Liver (tissue), 8 donors: ENCODE measurements at regions not wholly inside any gene's neighbourhood (a gene's known extent, or its start where the extent isn't known, plus 50 kb on each side); places are given as distances from the start of the nearest gene placed in this dataset.

Source experiments
- DNase-seq: peaks from one replicate; pipeline ENCODE4 v3.0.0-alpha.2; 2017; ENCODE audit warnings: low spot score
- H3K27ac ChIP-seq, 2 donors: one replicate each; pipeline ENCODE4 v1.7.0; 2013; ENCODE audit warnings: inconsistent platforms in 2 of 2, low read length in 2 of 2, control low read depth in 1 of 2, low read depth in 1 of 2, mild to moderate bottlenecking in 1 of 2
- H3K27me3 ChIP-seq, 4 donors: one replicate each; pipeline versions ENCODE4 v1.6.1 to v1.7.0; 2013; ENCODE audit warnings: low read length in 3 of 4, inconsistent platforms in 1 of 4, mild to moderate bottlenecking in 1 of 4, moderate library complexity in 1 of 4; ENCODE audit not compliant: control insufficient read depth in 4 of 4, insufficient read depth in 4 of 4
- H3K36me3 ChIP-seq, 4 donors: one replicate each; pipeline versions ENCODE4 v1.6.1 to v1.7.0; 2013; ENCODE audit warnings: low read length in 3 of 4, mild to moderate bottlenecking in 3 of 4, low read depth in 1 of 4, moderate library complexity in 1 of 4; ENCODE audit not compliant: control insufficient read depth in 4 of 4, insufficient read depth in 3 of 4
- H3K4me1 ChIP-seq, 4 donors: one replicate each; pipeline versions ENCODE4 v1.6.1 to v1.7.0; 2013; ENCODE audit warnings: low read length in 3 of 4, mild to moderate bottlenecking in 3 of 4, moderate library complexity in 1 of 4; ENCODE audit not compliant: control insufficient read depth in 4 of 4, insufficient read depth in 4 of 4
- H3K4me3 ChIP-seq, 3 donors: one replicate each; pipeline versions ENCODE4 v1.6.1 to v1.7.0; 2013; ENCODE audit warnings: low read length in 3 of 3, control low read depth in 1 of 3, low read depth in 1 of 3, mild to moderate bottlenecking in 1 of 3
- H3K9ac ChIP-seq, 2 donors: one replicate each; pipeline ENCODE4 v1.7.0; 2013; ENCODE audit warnings: low read length in 2 of 2, mild to moderate bottlenecking in 2 of 2, moderate library complexity in 2 of 2, control low read depth in 1 of 2, low read depth in 1 of 2
- H3K9me3 ChIP-seq, 4 donors: one replicate each; pipeline versions ENCODE4 v1.6.1 to v1.7.0; 2013; ENCODE audit warnings: low read length in 3 of 4; ENCODE audit not compliant: control insufficient read depth in 4 of 4
- ATF3 ChIP-seq: IDR thresholded peaks from 2 replicates; pipeline ENCODE4 v1.6.1; 2016; ENCODE audit warnings: antibody characterized with exemption
- CTCF ChIP-seq: fragments of 150-350 bp; IDR thresholded peaks from 2 replicates; pipeline ENCODE4 v1.5.1; 2017; ENCODE audit warnings: improper control_type of control experiment, low read depth, low read length; ENCODE audit not compliant: missing input control
- FOXA2 ChIP-seq: IDR thresholded peaks from 2 replicates; pipeline ENCODE4 v1.6.1; 2016; ENCODE audit warnings: antibody characterized with exemption
- NR2F2 ChIP-seq: IDR thresholded peaks from 2 replicates; pipeline ENCODE4 v1.6.1; 2016; ENCODE audit warnings: antibody characterized with exemption
- RAD21 ChIP-seq, 2 donors: IDR thresholded peaks; 2 replicates each; pipeline ENCODE4 v1.6.1; 2016; ENCODE audit warnings: antibody characterized with exemption in 2 of 2, mild to moderate bottlenecking in 2 of 2
- YY1 ChIP-seq: IDR thresholded peaks from 2 replicates; pipeline ENCODE4 v1.6.1; 2016; ENCODE audit warnings: antibody characterized with exemption, mild to moderate bottlenecking
- ZBTB33 ChIP-seq: IDR thresholded peaks from 2 replicates; pipeline ENCODE4 v1.6.1; 2016; ENCODE audit warnings: antibody characterized with exemption
- WGBS: extraction: QIAGEN DNeasy Blood & Tissue Kit; methylation state at CpG from one replicate; pipeline ENCODE4 v1.1.7; 2013; 5-methylcytosine and 5-hydroxymethylcytosine counted together
- donor health status: healthy.
- donor health status: healthy.
- donor health status: healthy.
- donor health status: healthy.
- donor health status: healthy.

GRCh38 chr4:138927072-138927471 lies 88.5 kb upstream of the NOCT start:
- Histone ChIP-seq H3K27me3 (no peaks in the 10 kb centered on the region), H3K9me3 (no peaks in the 10 kb centered on the region), H3K4me3 (no peak overlapping the region), H3K4me1 (no peaks in the 10 kb centered on the region), H3K27ac (no peak overlapping the region), H3K9ac (no peak overlapping the region), H3K36me3 (no peaks in the 10 kb centered on the region)
- TF ChIP-seq NR2F2: no peak
- DNase-seq: no peak

- no peak for TF ChIP-seq RAD21 (IDR thresholded peaks at IDR 0.05)
- no peak for TF ChIP-seq ZBTB33
- no peak for TF ChIP-seq ATF3
- no peak for TF ChIP-seq NR2F2
- no peak for TF ChIP-seq CTCF
- H3K27ac ChIP-seq: no peak overlapping the region
Measured at GRCh38 chr4:138925495-138925894, 90.1 kb upstream of the NOCT start.

GRCh38 chr4:138919094-138919936 lies 96.3 kb upstream of the NOCT start:
- TF ChIP-seq CTCF (peak; percentile 53), NR2F2 (no peak), FOXA2 (no peak), YY1 (no peak), RAD21 (IDR thresholded peaks at IDR 0.05) (peak; percentile 87 to 89)
- Histone ChIP-seq H3K36me3 (no peaks in the 10 kb centered on the region), H3K27me3 (no peaks in the 10 kb centered on the region), H3K4me3 (no peak overlapping the region), H3K9me3 (no peaks in the 10 kb centered on the region), H3K27ac (no peak overlapping the region), H3K9ac (no peak overlapping the region), H3K4me1 (peaks cover 0 to 2% (median 0%) of the 10 kb centered on the region in 4 donors)
- peak; percentile 70 for DNase-seq
- WGBS: 37% methylated on average over 27 of the region's 27 CpGs

More at GRCh38 chr4:138925495-138925894, 90.1 kb upstream of the NOCT start:
- Histone ChIP-seq H3K9ac (no peak overlapping the region), H3K4me3 (no peak overlapping the region), H3K27me3 (no peaks in the 10 kb centered on the region), H3K36me3 (no peaks in the 10 kb centered on the region), H3K4me1 (no peaks in the 10 kb centered on the region), H3K9me3 (no peaks in the 10 kb centered on the region)
- no peak for DNase-seq
- 88% methylated on average over 3 of the region's 3 CpGs for WGBS
